Right lobe of liver (tissue), 6 donors: ENCODE measurements at regions not wholly inside any gene's neighbourhood (a gene's known extent, or its start where the extent isn't known, plus 50 kb on each side); places are given as distances from the start of the nearest gene placed in this dataset.

Experiments used
- ATAC-seq, 4 donors: fragments of 200-7000 bp; cut with Tn5 transposase; one replicate each; pipeline ENCODE4 v1.9.1; 2020; ENCODE audit warnings: mild to moderate bottlenecking in 4 of 4, moderate library complexity in 4 of 4
- DNase-seq, 3 donors: peaks; one replicate each; pipeline ENCODE4 v3.0.0-alpha.2; 2020
- H3K27ac ChIP-seq, 3 donors: fragments of 200-600 bp; one replicate each; pipeline ENCODE4 v1.8.0; 2022
- H3K27me3 ChIP-seq, 2 donors: fragments of 200-600 bp; one replicate each; pipeline ENCODE4 v1.8.0; 2022
- H3K36me3 ChIP-seq, 4 donors: fragments of 200-600 bp; sonication (generic) in 1 of 4; one replicate each; pipeline versions ENCODE4 v1.5.1 to v1.8.0; 2017 to 2022; ENCODE audit warnings: control low read depth in 1 of 4
- H3K4me1 ChIP-seq, 4 donors: fragments of 200-600 bp; sonication (generic) in 1 of 4; one replicate each; pipeline versions ENCODE4 v1.5.1 to v1.8.0; 2017 to 2022; ENCODE audit warnings: control low read depth in 1 of 4
- H3K4me3 ChIP-seq, 3 donors: fragments of 200-600 bp; one replicate each; pipeline ENCODE4 v1.8.0; 2022
- H3K9me3 ChIP-seq, 4 donors: fragments of 200-600 bp; sonication (generic) in 1 of 4; one replicate each; pipeline versions ENCODE4 v1.5.1 to v1.8.0; 2017 to 2022; ENCODE audit warnings: control low read depth in 1 of 4
- POLR2A ChIP-seq: fragments of 450-650 bp; IDR thresholded peaks from one replicate; pipeline ENCODE4 v1.6.1; 2017; ENCODE audit warnings: antibody characterized with exemption, mild to moderate bottlenecking
- WGBS: methylation state at CpG from one replicate; pipeline ENCODE4 v1.1.6; 2018; ENCODE audit warnings: low coverage, low lambda C conversion rate; ENCODE audit not compliant: insufficient coverage; ENCODE audit errors: missing lambda C conversion rate; 5-methylcytosine and 5-hydroxymethylcytosine counted together
- intact Hi-C, 2 donors: fragments of 100-400 bp; cut with DNase I; formaldehyde crosslinking; loops; one replicate each; pipeline versions ENCODE4 v1.11.2 to v1.14.1; 2022
- TF ChIP-seq, protein P1 (sequence below), 4 donors: fragments of 200-600 bp in 3 of 4; fragments of 450-650 bp in 1 of 4; IDR thresholded peaks; one replicate each; pipeline versions ENCODE4 v1.5.1 to v1.8.0; 2016 to 2022; ENCODE audit warnings: antibody characterized with exemption in 4 of 4, mild to moderate bottlenecking in 2 of 4
- donor health status: DM: no; HTN: yes; CAD: no.
- donor health status: DM: no; HTN: no; CAD: no.
- donor health status: DM: no; HTN: no; CAD: no.
- donor health status: DM: no; HTN: yes; CAD: no.
- donor health status: DM: no; HTN: yes; CAD: no.

DNA sequence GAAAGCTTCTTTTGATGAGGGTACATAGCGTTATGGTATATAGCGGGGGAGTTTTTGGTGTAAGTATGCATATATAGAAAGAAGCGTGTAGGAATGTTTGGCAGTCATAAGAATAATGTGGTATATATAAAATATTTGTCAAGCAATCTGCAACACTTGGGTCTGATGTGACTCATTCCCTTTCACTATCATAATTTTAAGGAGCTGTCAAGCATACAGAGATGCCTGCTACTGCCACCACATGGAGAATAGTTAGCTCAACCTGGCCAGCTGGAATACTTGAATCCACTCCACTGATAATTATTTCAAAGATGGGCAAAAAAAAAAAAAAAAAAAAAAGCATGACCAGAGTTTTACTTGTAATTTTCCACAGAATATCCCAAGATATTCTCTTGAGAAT lies 559.8 kb upstream of the REG3G start:
- H3K36me3 ChIP-seq, result no peaks in the 10 kb centered on the region
- TF ChIP-seq POLR2A, result no peak
- TF ChIP-seq, protein P1, sequence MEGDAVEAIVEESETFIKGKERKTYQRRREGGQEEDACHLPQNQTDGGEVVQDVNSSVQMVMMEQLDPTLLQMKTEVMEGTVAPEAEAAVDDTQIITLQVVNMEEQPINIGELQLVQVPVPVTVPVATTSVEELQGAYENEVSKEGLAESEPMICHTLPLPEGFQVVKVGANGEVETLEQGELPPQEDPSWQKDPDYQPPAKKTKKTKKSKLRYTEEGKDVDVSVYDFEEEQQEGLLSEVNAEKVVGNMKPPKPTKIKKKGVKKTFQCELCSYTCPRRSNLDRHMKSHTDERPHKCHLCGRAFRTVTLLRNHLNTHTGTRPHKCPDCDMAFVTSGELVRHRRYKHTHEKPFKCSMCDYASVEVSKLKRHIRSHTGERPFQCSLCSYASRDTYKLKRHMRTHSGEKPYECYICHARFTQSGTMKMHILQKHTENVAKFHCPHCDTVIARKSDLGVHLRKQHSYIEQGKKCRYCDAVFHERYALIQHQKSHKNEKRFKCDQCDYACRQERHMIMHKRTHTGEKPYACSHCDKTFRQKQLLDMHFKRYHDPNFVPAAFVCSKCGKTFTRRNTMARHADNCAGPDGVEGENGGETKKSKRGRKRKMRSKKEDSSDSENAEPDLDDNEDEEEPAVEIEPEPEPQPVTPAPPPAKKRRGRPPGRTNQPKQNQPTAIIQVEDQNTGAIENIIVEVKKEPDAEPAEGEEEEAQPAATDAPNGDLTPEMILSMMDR (IDR thresholded peaks at IDR 0.05), result no peak
- H3K4me1 ChIP-seq, result no peaks in the 10 kb centered on the region
- no peak overlapping the region for H3K4me3 ChIP-seq
- no peak overlapping the region for H3K27ac ChIP-seq
- intact Hi-C loops, result no loop called here
- ATAC-seq (no peak), DNase-seq (no peak)
- 68% methylated on average over 3 of the region's 3 CpGs for WGBS
- H3K27me3 ChIP-seq, result no peaks in the 10 kb centered on the region
- no peaks in the 10 kb centered on the region for H3K9me3 ChIP-seq

DNA sequence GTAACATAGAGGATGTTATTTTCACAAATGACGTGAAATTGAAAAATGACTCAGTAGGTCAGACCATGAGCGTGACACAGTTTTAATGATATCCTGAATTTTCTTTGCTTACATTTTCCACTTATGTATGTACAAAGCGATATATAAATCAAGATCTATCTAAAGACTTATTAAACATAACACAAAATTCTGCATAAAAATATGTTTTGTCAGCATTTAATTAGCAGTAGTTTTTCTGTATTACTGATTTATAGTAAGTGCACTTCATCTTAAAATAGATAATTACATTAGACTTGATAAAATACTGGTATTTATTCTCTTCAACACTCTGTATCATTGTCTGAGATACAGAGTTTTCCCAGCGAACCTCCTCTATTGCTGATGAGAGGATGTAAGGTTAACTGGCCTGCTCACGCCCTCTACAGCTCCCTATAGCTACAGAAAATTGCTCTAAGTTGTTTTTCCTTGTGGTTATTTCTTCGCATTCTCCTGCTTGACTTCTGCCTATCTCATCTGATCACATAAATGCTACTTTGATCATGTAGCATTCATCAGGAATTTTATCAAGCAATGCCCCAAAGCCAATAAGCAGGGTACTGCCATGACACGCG lies 548.8 kb upstream of the REG3G start:
- Histone ChIP-seq H3K9me3 (no peaks in the 10 kb centered on the region), H3K4me3 (no peak overlapping the region), H3K27ac (no peak overlapping the region), H3K27me3 (no peaks in the 10 kb centered on the region), H3K4me1 (no peaks in the 10 kb centered on the region), H3K36me3 (no peaks in the 10 kb centered on the region)
- intact Hi-C loops, result no loop called here
- no peak for DNase-seq
- TF ChIP-seq, protein P1 (IDR thresholded peaks at IDR 0.05), result no peak
- no peak for TF ChIP-seq POLR2A
- 57% methylated on average over 8 of the region's 8 CpGs for WGBS
- no peak for ATAC-seq

DNA sequence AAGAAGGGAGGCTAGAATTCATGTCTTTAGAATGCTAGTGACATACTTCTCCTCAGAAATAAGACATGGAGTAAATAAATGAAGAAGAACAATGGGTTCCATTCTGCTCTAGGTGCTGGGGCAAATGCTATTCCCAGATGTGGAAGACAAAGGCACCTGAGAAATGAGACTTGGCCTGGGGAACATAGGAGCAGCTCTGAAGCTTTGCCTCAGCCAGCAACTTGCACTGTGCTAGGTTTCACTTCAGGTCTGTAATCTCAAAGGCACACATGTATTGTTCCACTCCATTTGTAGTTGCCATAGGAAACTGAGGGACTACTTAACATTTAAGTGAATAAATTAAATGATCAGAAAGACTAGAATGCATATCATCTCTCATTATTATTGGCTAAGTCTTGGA lies 538.9 kb upstream of the REG3G start:
- no peak for ATAC-seq

DNA sequence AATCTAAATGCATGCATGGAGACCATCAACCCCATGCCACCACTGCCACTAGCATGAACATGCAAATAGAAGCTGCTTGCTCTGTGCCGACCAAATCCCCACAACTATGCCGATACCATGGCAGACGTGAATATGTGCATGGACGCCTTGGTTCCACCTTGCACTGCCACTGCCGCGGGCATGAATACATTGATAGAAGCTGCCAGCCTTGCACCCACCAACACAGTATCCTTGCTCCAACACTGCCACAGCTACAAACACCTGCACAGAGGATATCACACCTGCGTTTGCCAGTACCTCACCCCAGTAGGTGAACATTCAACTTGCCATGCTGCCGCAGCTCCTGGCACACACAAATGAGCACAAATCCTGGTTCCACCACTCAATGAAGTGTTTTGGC lies 527.4 kb upstream of the REG3G start:
- no peak overlapping the region for H3K27ac ChIP-seq
- no peaks in the 10 kb centered on the region for H3K36me3 ChIP-seq
- ATAC-seq, result no peak
- no peaks in the 10 kb centered on the region for H3K9me3 ChIP-seq
- DNase-seq, result no peak
- 79% methylated on average over 6 of the region's 8 CpGs for WGBS
- H3K27me3 ChIP-seq, result no peaks in the 10 kb centered on the region
- H3K4me3 ChIP-seq, result no peak overlapping the region
- intact Hi-C loops, result no loop called here
- TF ChIP-seq, protein P1 (IDR thresholded peaks at IDR 0.05), result no peak
- no peak for TF ChIP-seq POLR2A
- no peaks in the 10 kb centered on the region for H3K4me1 ChIP-seq

More for the DNA sequence above, 538.9 kb upstream of the REG3G start:
- no peak for DNase-seq
- Histone ChIP-seq H3K27ac (no peak overlapping the region), H3K9me3 (no peaks in the 10 kb centered on the region), H3K4me1 (no peaks in the 10 kb centered on the region), H3K4me3 (no peak overlapping the region), H3K36me3 (no peaks in the 10 kb centered on the region), H3K27me3 (no peaks in the 10 kb centered on the region)
- intact Hi-C loops, result no loop called here
- TF ChIP-seq POLR2A, result no peak
- TF ChIP-seq, protein P1 (IDR thresholded peaks at IDR 0.05), result no peak

DNA sequence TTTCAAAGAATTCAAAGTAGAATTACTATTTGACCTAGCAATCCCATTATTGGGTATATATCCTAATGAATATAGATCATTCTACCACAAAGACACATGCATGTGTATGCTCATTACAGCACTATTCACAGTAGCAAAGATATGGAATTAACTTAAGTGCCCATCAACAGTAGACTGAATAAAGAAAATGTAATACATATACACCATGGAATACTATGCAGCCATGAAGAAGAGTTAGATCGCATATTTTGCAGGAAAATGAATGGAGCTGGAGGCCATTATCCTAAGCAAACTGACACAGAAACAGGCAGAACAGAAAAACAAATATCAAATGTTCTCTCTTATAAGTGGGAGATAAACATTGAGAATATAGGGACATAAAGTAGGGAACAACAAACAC lies 519.2 kb upstream of the REG3G start:
- Histone ChIP-seq H3K4me1 (no peaks in the 10 kb centered on the region), H3K9me3 (no peaks in the 10 kb centered on the region), H3K4me3 (no peak overlapping the region), H3K27me3 (no peaks in the 10 kb centered on the region), H3K36me3 (no peaks in the 10 kb centered on the region), H3K27ac (no peak overlapping the region)
- ATAC-seq (no peak), DNase-seq (no peak)
- 73% methylated on average over 1 of the region's 1 CpG for WGBS
- intact Hi-C loops, result no loop called here
- TF ChIP-seq POLR2A, result no peak
- TF ChIP-seq, protein P1 (IDR thresholded peaks at IDR 0.05), result no peak
